ENCODE measurements at regions not wholly inside any gene's neighbourhood (a gene's known extent, or its start where the extent isn't known, plus 50 kb on each side); places are given as distances from the start of the nearest gene placed in this dataset.

DNA sequence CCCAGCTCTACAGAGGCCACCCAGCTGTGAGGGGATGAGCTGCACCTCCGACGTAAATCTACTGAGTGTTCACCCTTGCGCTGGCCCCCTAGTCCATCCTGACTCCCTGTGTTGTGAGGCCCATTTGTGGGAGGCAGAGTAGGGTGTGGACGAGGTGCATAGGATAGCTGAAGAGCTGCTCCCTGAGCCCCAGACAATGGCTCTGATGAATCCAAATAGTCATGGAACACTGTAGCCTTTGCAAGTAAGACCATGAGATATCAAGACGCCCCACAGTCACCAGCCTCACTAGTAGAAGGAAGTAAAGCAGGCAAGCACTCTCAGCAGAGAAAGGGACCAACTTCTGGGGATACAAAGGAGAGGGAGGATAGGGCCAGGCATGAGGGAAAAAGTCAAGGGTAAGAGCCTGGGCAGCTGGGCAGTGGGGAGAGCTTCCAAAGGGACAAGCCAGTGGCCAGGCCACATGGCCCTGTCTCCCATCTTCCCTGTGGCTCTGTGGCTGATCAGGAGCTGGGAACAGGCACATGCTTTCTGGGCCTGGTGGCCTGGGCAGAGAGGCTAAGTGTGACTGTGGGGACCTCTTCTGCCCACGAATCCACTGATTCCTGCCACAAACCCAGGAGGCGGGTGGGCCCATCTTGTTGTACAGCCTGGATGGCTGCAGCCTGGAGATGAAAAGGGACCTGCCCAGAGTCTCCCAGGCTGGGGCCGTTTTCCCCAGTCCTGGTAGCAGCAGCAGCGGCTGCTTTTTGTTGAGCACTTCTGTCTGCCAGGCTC, 55.5 kb upstream of the EPS8L3 start:
- Histone ChIP-seq H3K36me3 (ENCODE audit: control insufficient read depth, insufficient read depth, low read length) (no peaks in the 10 kb centered on the region), H3K4me3 (ENCODE audit: low read length) (no peak overlapping the region), H3K27ac (ENCODE audit: low read length) (no peak overlapping the region), H3K9me3 (ENCODE audit: control insufficient read depth, insufficient read depth, low read length) (peaks cover 2% of the 10 kb centered on the region), H3K27me3 (ENCODE audit: control insufficient read depth, insufficient read depth, low read length) (no peaks in the 10 kb centered on the region), H3K4me1 (ENCODE audit: control insufficient read depth, insufficient read depth, low read length) (no peaks in the 10 kb centered on the region; the same call in 1 of the 2 replicates)
- WGBS (ENCODE audit: insufficient coverage, insufficient read length) = no CpG with 5 or more reads among the region's 9 CpGs
- no peak for DNase-seq (ENCODE audit: low read depth, low spot score)

DNA sequence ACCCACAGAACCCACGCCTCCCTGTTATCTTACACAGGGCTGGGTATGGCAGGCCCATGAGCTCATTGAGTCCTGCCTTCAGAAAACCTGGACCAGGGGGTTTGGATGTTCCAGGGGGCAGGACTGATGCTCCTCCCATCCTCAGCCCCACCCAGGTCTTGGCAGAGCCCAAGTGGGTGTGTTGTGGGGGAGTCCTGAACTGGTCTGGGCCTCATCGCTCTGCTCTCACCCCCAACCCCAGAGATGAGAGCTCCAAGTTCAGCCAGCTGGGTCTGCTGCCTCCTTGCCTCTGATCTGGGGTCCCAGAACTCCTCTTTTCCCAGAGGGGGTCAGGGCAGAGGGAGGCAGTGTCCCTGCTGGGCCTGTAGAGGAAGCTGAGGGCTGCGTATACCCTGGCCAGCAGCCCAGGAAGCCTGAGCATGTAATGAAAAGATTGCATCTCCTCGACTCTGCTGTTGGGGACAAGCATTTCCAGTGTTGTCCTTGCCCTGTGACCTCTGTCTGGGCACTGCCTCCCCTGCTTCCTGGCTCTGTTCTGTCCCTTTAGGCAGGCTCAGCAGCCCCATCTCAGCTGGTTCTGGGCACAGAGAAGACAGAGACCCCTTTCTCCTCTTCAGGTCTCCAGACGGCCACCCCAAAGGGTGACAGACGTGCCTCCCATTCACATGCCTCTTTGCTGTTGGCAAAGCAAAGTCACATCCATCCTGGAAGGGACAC, 54.7 kb upstream of the EPS8L3 start:
- WGBS (ENCODE audit: insufficient coverage, insufficient read length) = no CpG with 5 or more reads among the region's 6 CpGs
- peaks cover 2% of the 10 kb centered on the region for H3K9me3 ChIP-seq (ENCODE audit: control insufficient read depth, insufficient read depth, low read length)
- H3K36me3 ChIP-seq (ENCODE audit: control insufficient read depth, insufficient read depth, low read length) = no peaks in the 10 kb centered on the region
- no peak for DNase-seq (ENCODE audit: low read depth, low spot score)
- H3K27ac ChIP-seq (ENCODE audit: low read length) = no peak overlapping the region
- H3K4me3 ChIP-seq (ENCODE audit: low read length) = no peak overlapping the region; the same call in 1 of the 2 replicates
- no peaks in the 10 kb centered on the region; the same call in 1 of the 2 replicates for H3K4me1 ChIP-seq (ENCODE audit: control insufficient read depth, insufficient read depth, low read length)
- no peaks in the 10 kb centered on the region for H3K27me3 ChIP-seq (ENCODE audit: control insufficient read depth, insufficient read depth, low read length)

DNA sequence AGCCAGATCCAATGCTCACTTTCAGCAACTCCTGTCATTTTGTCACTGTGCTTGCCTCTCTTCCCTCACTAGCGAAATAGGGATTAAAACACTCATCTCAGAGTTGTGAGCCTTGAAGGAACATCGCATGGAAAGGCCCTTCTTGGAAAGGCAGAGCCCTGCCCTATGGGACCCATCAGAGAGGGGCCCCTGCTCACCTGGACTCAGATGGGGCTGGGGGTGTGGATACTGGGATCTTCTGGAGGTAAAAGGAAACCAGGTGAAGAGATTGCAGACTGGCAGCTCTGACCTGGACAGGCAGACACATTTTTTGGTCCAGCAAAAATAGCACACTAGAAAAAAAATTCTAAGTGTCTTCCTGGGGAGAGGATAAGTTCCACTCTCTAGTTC, 54.2 kb upstream of the EPS8L3 start:
- H3K9me3 ChIP-seq (ENCODE audit: control insufficient read depth, insufficient read depth, low read length) = peaks cover 2% of the 10 kb centered on the region
- H3K27ac ChIP-seq (ENCODE audit: low read length) = no peak overlapping the region
- no peaks in the 10 kb centered on the region for H3K27me3 ChIP-seq (ENCODE audit: control insufficient read depth, insufficient read depth, low read length)
- no peaks in the 10 kb centered on the region; the same call in 1 of the 2 replicates for H3K4me1 ChIP-seq (ENCODE audit: control insufficient read depth, insufficient read depth, low read length)
- DNase-seq (ENCODE audit: low read depth, low spot score) = no peak
- no peak overlapping the region for H3K4me3 ChIP-seq (ENCODE audit: low read length)
- WGBS (ENCODE audit: insufficient coverage, insufficient read length) = no CpG with 5 or more reads among the region's 2 CpGs
- H3K36me3 ChIP-seq (ENCODE audit: control insufficient read depth, insufficient read depth, low read length) = no peaks in the 10 kb centered on the region

DNA sequence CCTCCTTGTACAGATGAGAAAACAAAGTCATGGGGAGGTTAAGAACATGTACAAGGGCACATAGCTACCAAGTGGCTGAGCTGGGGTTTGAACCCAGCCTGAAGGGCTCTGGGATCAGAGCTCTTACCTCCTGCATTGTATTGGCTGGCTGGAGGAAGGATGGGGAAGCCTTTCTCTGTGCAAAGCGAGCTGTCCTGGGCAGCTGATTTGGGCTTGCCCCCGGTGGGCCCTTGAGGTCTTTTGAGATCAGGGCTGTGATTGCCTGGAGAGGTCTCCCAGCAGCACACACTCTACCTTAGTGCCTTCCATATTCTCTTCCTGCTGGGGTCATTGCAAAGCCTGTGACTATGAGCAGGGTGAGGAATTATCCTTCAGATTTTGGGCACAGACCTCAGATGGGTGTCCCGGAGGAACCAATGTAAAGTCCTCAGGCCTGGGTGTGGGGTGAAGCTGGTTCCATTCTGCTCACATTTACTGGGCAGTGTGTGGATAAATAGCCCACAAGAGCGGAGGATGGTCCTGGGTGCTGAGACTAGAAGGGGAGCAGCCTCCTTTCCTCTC, 53.3 kb upstream of the EPS8L3 start:
- Histone ChIP-seq H3K4me3 (ENCODE audit: low read length) (no peak overlapping the region), H3K4me1 (ENCODE audit: control insufficient read depth, insufficient read depth, low read length) (no peaks in the 10 kb centered on the region; the same call in 1 of the 2 replicates)
- WGBS (ENCODE audit: insufficient coverage, insufficient read length) = no CpG with 5 or more reads among the region's 4 CpGs

DNA sequence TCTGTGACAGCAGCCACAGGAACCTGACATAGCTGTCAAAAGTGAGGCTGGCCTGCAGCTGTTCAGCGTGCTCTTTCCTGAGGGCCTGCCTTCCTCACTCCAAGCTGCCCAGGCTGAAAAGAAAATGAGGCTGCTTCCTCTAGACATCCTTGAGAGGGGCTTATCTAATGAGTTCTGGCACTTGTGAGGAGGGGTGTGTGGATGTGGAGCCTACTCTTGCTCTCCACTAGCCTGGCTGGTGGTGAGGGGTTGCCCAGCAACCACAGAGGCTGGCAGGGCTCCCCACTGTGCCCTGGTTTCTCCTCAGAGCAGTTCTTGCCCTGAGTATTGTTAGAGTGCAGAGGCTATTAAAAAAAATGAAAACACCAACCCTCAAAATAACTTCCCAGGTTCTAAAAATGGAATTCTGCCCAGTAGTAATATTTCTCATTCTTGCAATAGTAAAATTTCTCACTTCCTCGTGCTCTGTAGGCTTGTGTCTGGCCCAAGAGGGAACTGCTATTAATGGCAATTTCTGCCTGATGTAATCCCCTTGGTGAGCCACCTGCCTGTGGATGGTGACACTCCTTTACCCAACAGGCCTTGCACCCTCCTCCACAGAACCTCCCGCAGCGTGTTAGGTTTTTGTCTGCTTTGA, 52.6 kb upstream of the EPS8L3 start:
- no peak overlapping the region for H3K27ac ChIP-seq (ENCODE audit: low read length)

More for the DNA sequence above, 53.3 kb upstream of the EPS8L3 start:
- no peaks in the 10 kb centered on the region for H3K36me3 ChIP-seq (ENCODE audit: control insufficient read depth, insufficient read depth, low read length)
- H3K9me3 ChIP-seq (ENCODE audit: control insufficient read depth, insufficient read depth, low read length) = peaks cover 2% of the 10 kb centered on the region
- no peak overlapping the region for H3K27ac ChIP-seq (ENCODE audit: low read length)
- no peaks in the 10 kb centered on the region for H3K27me3 ChIP-seq (ENCODE audit: control insufficient read depth, insufficient read depth, low read length)
- DNase-seq (ENCODE audit: low read depth, low spot score) = no peak

DNA sequence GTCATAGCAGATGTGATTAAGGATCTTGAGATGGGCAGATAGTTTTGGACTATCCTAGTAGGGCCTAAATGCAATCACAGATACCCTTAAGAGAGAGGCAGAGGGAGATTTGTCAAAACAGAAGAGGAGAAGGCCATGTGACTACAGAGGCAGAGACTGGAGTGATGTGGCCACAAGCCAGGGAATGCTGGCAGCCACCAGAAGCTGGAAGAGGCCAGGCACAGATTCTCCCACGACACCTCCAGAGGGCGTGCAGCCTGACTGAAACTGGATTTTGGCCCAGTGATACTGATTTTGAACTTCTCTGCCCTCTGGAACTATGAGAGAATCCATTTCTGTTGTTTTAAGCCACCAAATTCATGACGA, 52.1 kb upstream of the EPS8L3 start:
- no peaks in the 10 kb centered on the region for H3K27me3 ChIP-seq (ENCODE audit: control insufficient read depth, insufficient read depth, low read length)
- H3K4me3 ChIP-seq (ENCODE audit: low read length) = no peak overlapping the region
- no peaks in the 10 kb centered on the region for H3K36me3 ChIP-seq (ENCODE audit: control insufficient read depth, insufficient read depth, low read length)
- WGBS (ENCODE audit: insufficient coverage, insufficient read length) = no CpG with 5 or more reads among the region's 3 CpGs
- no peak for DNase-seq (ENCODE audit: low read depth, low spot score)
- H3K27ac ChIP-seq (ENCODE audit: low read length) = no peak overlapping the region
- H3K4me1 ChIP-seq (ENCODE audit: control insufficient read depth, insufficient read depth, low read length) = no peaks in the 10 kb centered on the region; the same call in 1 of the 2 replicates
- peaks cover 2% of the 10 kb centered on the region for H3K9me3 ChIP-seq (ENCODE audit: control insufficient read depth, insufficient read depth, low read length)

More for the DNA sequence above, 52.6 kb upstream of the EPS8L3 start:
- no peak for DNase-seq (ENCODE audit: low read depth, low spot score)
- WGBS (ENCODE audit: insufficient coverage, insufficient read length) = no CpG with 5 or more reads among the region's 4 CpGs
- H3K4me1 ChIP-seq (ENCODE audit: control insufficient read depth, insufficient read depth, low read length) = no peaks in the 10 kb centered on the region; the same call in 1 of the 2 replicates
- H3K36me3 ChIP-seq (ENCODE audit: control insufficient read depth, insufficient read depth, low read length) = no peaks in the 10 kb centered on the region
- H3K27me3 ChIP-seq (ENCODE audit: control insufficient read depth, insufficient read depth, low read length) = no peaks in the 10 kb centered on the region
- H3K9me3 ChIP-seq (ENCODE audit: control insufficient read depth, insufficient read depth, low read length) = peaks cover 2% of the 10 kb centered on the region
- H3K4me3 ChIP-seq (ENCODE audit: low read length) = no peak overlapping the region

DNA sequence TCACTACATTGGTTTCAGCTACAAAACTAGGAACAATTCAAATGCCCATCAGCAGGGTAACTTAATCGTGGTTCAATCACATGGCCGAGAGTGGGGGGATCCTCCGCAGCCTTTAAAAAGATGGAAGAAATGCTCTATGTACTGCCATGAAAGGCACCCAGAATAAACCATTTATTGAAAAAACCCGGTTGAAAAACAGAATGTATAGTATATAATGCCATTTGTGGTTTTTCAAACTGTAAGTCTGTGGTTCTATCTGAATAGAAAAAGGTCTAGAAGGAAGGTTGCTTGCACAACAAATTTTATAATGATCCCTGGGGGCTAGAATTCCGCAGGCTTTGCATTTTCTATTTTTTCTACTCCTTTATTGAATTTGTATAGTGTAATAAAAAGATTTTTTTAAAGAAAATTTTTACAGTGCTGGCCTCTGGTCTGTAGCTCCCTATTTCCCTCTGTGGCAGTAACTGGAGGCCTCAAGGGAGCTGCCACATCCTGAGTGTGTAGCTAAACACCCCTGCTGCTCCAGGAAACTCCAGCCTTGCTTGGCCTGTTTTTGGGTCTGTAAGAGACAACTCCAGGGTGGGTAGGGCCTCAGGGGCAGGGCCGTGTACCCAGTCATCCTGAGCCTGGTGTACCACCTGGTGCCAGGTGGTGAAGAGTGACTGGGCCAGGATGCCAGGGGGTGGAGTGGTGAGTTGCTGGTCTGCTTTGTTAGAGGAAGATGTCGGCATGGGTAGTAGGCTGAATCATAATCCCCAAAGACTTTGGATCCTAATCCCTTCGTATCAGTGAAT, 51.5 kb upstream of the EPS8L3 start:
- H3K27me3 ChIP-seq (ENCODE audit: control insufficient read depth, insufficient read depth, low read length) = no peaks in the 10 kb centered on the region
- no peaks in the 10 kb centered on the region; the same call in 1 of the 2 replicates for H3K4me1 ChIP-seq (ENCODE audit: control insufficient read depth, insufficient read depth, low read length)
- no peaks in the 10 kb centered on the region for H3K36me3 ChIP-seq (ENCODE audit: control insufficient read depth, insufficient read depth, low read length)
- DNase-seq (ENCODE audit: low read depth, low spot score) = no peak
- H3K27ac ChIP-seq (ENCODE audit: low read length) = no peak overlapping the region
- H3K9me3 ChIP-seq (ENCODE audit: control insufficient read depth, insufficient read depth, low read length) = peaks cover 2% of the 10 kb centered on the region
- no peak overlapping the region for H3K4me3 ChIP-seq (ENCODE audit: low read length)
- no CpG with 5 or more reads among the region's 8 CpGs for WGBS (ENCODE audit: insufficient coverage, insufficient read length)

DNA sequence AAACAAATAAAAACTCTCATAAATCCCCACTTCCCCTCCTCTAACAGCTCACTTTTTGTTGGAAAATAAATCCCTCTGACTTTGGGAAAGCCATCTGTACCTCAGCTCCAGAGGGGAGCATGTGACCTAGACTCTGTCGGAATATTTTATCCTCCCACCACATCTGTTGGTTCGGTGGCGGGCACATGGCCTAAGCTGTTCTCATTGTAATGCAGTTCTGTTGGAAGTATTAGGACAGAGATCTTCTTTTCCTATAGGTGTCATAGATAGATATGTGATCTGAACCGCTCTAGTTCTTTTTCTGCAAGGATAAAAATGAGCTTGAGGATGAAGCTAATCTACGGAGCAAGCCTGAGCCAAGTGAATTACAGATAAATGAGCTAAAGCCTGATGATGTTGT, 50.5 kb upstream of the EPS8L3 start:
- no peak for DNase-seq (ENCODE audit: low read depth, low spot score)
- Histone ChIP-seq H3K4me1 (ENCODE audit: control insufficient read depth, insufficient read depth, low read length) (no peaks in the 10 kb centered on the region; the same call in 1 of the 2 replicates), H3K27me3 (ENCODE audit: control insufficient read depth, insufficient read depth, low read length) (no peaks in the 10 kb centered on the region)

More for the DNA sequence above, 50.5 kb upstream of the EPS8L3 start:
- Histone ChIP-seq H3K36me3 (ENCODE audit: control insufficient read depth, insufficient read depth, low read length) (no peaks in the 10 kb centered on the region), H3K27ac (ENCODE audit: low read length) (no peak overlapping the region), H3K9me3 (ENCODE audit: control insufficient read depth, insufficient read depth, low read length) (peaks cover 2% of the 10 kb centered on the region), H3K4me3 (ENCODE audit: low read length) (no peak overlapping the region)
- WGBS (ENCODE audit: insufficient coverage, insufficient read length) = no CpG with 5 or more reads among the region's 5 CpGs
